ENCODE measurements at regions not wholly inside any gene's neighbourhood (a gene's known extent, or its start where the extent isn't known, plus 50 kb on each side); places are given as distances from the start of the nearest gene placed in this dataset.
A peak's percentile ranks its signal among the peaks of the same experiment; 100 is the strongest.

DNA sequence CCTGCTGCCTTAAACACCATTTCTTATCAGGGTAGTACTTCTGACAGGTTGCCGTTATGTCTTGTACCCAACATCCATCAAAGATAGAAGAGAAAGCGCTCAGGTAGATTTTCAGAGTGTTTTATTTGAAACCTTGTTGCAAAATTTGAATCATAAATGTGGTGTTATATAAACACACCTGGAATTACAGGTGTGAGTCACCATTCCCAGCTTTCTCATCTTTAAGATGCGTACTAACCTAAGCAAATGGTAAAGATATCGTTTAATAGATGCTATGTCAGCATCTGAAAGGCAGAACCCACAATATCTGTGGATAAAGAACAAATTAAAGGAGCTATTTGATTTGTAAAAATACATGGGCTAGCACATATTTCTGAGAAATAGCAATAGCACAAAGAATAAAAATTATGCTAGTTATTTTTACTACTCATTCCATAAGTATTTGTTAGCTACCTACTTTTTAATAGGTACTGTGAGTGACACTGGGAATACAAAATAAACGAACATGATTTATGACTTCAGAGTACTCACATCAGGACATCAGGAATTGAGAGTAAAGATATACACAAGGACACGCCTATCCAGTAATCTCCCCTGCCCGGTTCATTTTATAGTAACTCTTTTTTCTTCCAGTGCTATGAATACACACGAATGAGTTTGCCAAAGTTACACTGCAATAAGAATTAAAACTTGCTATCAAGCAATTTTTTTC, 193.8 kb downstream of the RBM43 start:
- H3K36me3 ChIP-seq (ENCODE audit: control insufficient read depth in 4 of 4, insufficient read depth in 4 of 4, low read length in 4 of 4), result no peaks in the 10 kb centered on the region
- no peak overlapping the region for H3K4me3 ChIP-seq
- WGBS, 2 donors, result 71 to 77% methylated on average over 8 of the region's 8 CpGs
- no peak for DNase-seq
- no peak for ATAC-seq (ENCODE audit: insufficient read depth, low FRiP score)
- peaks cover 0 to 13% (median 0%) of the 10 kb centered on the region in 5 donors for H3K4me1 ChIP-seq (ENCODE audit: control insufficient read depth in 5 of 5, insufficient read depth in 5 of 5, low read length in 5 of 5)
- no peaks in the 10 kb centered on the region for H3K9me3 ChIP-seq (ENCODE audit: control insufficient read depth in 4 of 4, insufficient read depth in 3 of 4, low read length in 3 of 4)
- no peaks in the 10 kb centered on the region for H3K27me3 ChIP-seq (ENCODE audit: control insufficient read depth in 3 of 3, insufficient read depth in 3 of 3, low read length in 2 of 3)
- TF ChIP-seq, protein P1, sequence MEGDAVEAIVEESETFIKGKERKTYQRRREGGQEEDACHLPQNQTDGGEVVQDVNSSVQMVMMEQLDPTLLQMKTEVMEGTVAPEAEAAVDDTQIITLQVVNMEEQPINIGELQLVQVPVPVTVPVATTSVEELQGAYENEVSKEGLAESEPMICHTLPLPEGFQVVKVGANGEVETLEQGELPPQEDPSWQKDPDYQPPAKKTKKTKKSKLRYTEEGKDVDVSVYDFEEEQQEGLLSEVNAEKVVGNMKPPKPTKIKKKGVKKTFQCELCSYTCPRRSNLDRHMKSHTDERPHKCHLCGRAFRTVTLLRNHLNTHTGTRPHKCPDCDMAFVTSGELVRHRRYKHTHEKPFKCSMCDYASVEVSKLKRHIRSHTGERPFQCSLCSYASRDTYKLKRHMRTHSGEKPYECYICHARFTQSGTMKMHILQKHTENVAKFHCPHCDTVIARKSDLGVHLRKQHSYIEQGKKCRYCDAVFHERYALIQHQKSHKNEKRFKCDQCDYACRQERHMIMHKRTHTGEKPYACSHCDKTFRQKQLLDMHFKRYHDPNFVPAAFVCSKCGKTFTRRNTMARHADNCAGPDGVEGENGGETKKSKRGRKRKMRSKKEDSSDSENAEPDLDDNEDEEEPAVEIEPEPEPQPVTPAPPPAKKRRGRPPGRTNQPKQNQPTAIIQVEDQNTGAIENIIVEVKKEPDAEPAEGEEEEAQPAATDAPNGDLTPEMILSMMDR (IDR thresholded peaks at IDR 0.05; ENCODE audit: control extremely low read depth, extremely low read depth), result no peak
- no peak overlapping the region for H3K27ac ChIP-seq (ENCODE audit: low read depth in 1 of 2, low read length in 1 of 2)
- no peak overlapping the region for H3K9ac ChIP-seq (ENCODE audit: insufficient read depth in 1 of 2, low read length in 2 of 2)

DNA sequence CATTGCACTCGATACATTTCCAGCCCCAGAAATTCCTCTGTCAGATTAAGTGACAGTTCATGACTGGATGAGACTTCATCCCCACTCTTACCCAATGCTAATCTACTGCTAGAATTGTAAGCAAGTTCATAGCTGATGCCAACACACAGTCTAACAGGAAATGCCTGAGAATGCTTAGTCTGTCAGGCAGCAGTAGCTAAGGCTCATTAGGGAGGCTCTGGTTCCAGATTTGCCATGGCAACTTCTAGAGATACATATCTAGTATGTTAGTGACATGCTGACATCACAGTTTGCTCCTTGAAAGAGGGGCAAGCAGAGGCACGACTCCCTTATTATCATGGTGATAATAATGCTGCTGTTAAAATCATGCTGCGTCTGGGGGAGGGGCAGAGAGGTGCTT, 198.4 kb downstream of the RBM43 start:
- WGBS, 2 donors, result 48 to 61% methylated on average over 3 of the region's 3 CpGs
- ATAC-seq (ENCODE audit: insufficient read depth, low FRiP score), result peak; percentile 11
- no peaks in the 10 kb centered on the region for H3K9me3 ChIP-seq (ENCODE audit: control insufficient read depth in 4 of 4, insufficient read depth in 3 of 4, low read length in 3 of 4)
- peaks cover 0 to 10% (median 0%) of the 10 kb centered on the region in 5 donors for H3K4me1 ChIP-seq (ENCODE audit: control insufficient read depth in 5 of 5, insufficient read depth in 5 of 5, low read length in 5 of 5)
- DNase-seq, result peak; percentile 54 to 82 (median 75)
- no peaks in the 10 kb centered on the region for H3K36me3 ChIP-seq (ENCODE audit: control insufficient read depth in 4 of 4, insufficient read depth in 4 of 4, low read length in 4 of 4)
- TF ChIP-seq, protein P1 (IDR thresholded peaks at IDR 0.05; ENCODE audit: control extremely low read depth, extremely low read depth), result no peak
- H3K4me3 ChIP-seq, result no peak overlapping the region
- H3K9ac ChIP-seq (ENCODE audit: insufficient read depth in 1 of 2, low read length in 2 of 2), result no peak overlapping the region
- no peak overlapping the region for H3K27ac ChIP-seq (ENCODE audit: low read depth in 1 of 2, low read length in 1 of 2)
- H3K27me3 ChIP-seq (ENCODE audit: control insufficient read depth in 3 of 3, insufficient read depth in 3 of 3, low read length in 2 of 3), result no peaks in the 10 kb centered on the region

DNA sequence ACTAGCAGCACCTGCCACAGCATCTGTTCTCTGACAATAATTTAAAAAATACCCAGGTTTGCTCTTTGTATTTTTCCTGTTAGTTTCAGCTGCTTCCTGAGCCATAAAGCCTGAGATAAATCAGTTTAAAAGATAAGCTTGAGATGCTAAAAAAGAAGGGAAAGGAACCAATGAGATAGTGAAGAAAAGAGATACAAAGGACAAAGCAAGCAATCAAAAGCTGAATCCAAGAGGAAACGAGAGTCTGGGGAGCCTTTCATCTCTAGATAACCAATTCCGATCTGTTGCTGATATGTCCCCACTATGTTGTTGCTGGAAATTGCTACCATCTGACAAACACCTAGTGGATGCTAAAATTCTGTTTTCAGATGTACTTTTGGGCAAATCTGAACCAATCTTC, 201.4 kb downstream of the RBM43 start:
- no peak for ATAC-seq (ENCODE audit: insufficient read depth, low FRiP score)
- WGBS, 2 donors, result 75 to 76% methylated on average over 2 of the region's 2 CpGs

More for the DNA sequence above, 201.4 kb downstream of the RBM43 start:
- H3K4me3 ChIP-seq, result no peak overlapping the region
- H3K9ac ChIP-seq (ENCODE audit: insufficient read depth in 1 of 2, low read length in 2 of 2), result no peak overlapping the region
- DNase-seq, result no peak
- no peaks in the 10 kb centered on the region for H3K36me3 ChIP-seq (ENCODE audit: control insufficient read depth in 4 of 4, insufficient read depth in 4 of 4, low read length in 4 of 4)
- H3K4me1 ChIP-seq (ENCODE audit: control insufficient read depth in 5 of 5, insufficient read depth in 5 of 5, low read length in 5 of 5), result peaks cover 0 to 10% (median 0%) of the 10 kb centered on the region in 5 donors
- H3K9me3 ChIP-seq (ENCODE audit: control insufficient read depth in 4 of 4, insufficient read depth in 3 of 4, low read length in 3 of 4), result no peaks in the 10 kb centered on the region
- no peaks in the 10 kb centered on the region for H3K27me3 ChIP-seq (ENCODE audit: control insufficient read depth in 3 of 3, insufficient read depth in 3 of 3, low read length in 2 of 3)
- TF ChIP-seq, protein P1 (IDR thresholded peaks at IDR 0.05; ENCODE audit: control extremely low read depth, extremely low read depth), result no peak
- H3K27ac ChIP-seq (ENCODE audit: low read depth in 1 of 2, low read length in 1 of 2), result no peak overlapping the region

Measured in lung (tissue), 11 donors.